HG02938 (cell line): ENCODE measurements at regions not wholly inside any gene's neighbourhood (a gene's known extent, or its start where the extent isn't known, plus 50 kb on each side); places are given as distances from the start of the nearest gene placed in this dataset.

Source experiments
- ATAC-seq: cut with Tn5 transposase; IDR thresholded peaks from one replicate; pipeline ENCODE4 v1.9.1; 2021; ENCODE audit warnings: mild to moderate bottlenecking, moderate library complexity; ENCODE audit not compliant: unreplicated experiment

GRCh38 chr4:74640111-74640903, 154.0 kb downstream of the BTC start:
- ATAC-seq = no peak

GRCh38 chr4:74642006-74642405, 152.3 kb downstream of the BTC start:
- ATAC-seq = no peak

- no peak for ATAC-seq
Measured at GRCh38 chr4:74649193-74649592, 145.1 kb downstream of the BTC start.

GRCh38 chr4:74651198-74651597, 143.1 kb downstream of the BTC start:
- ATAC-seq = no peak

GRCh38 chr4:74653331-74654229, 140.7 kb downstream of the BTC start:
- ATAC-seq = no peak

GRCh38 chr4:74654230-74654681, 140.1 kb downstream of the BTC start:
- no peak for ATAC-seq

GRCh38 chr4:74656596-74656995, 137.7 kb downstream of the BTC start:
- ATAC-seq = no peak

- no peak for ATAC-seq
Measured at GRCh38 chr4:74658116-74658515, 136.2 kb downstream of the BTC start.

- ATAC-seq = no peak
Measured at GRCh38 chr4:74659576-74660411, 134.5 kb downstream of the BTC start.

GRCh38 chr4:74660866-74661265, 133.5 kb downstream of the BTC start:
- no peak for ATAC-seq

- no peak for ATAC-seq
Measured at GRCh38 chr4:74661427-74662201, 132.7 kb downstream of the BTC start.

GRCh38 chr4:74663631-74664030, 130.7 kb downstream of the BTC start:
- ATAC-seq = no peak

GRCh38 chr4:74665346-74665745, 129.0 kb downstream of the BTC start:
- no peak for ATAC-seq

- ATAC-seq = no peak
Measured at GRCh38 chr4:74665876-74666275, 128.4 kb downstream of the BTC start.

GRCh38 chr4:74667438-74667837, 126.9 kb downstream of the BTC start:
- no peak for ATAC-seq

- ATAC-seq = no peak
Measured at GRCh38 chr4:74667944-74668343, 126.4 kb downstream of the BTC start.

- no peak for ATAC-seq
Measured at GRCh38 chr4:74669702-74670101, 124.6 kb downstream of the BTC start.

- no peak for ATAC-seq
Measured at GRCh38 chr4:74670583-74670982, 123.7 kb downstream of the BTC start.

GRCh38 chr4:74671080-74671698, 123.1 kb downstream of the BTC start:
- no peak for ATAC-seq

GRCh38 chr4:74674750-74675149, 119.6 kb downstream of the BTC start:
- ATAC-seq = no peak
